ACC112 (cell line): ENCODE measurements at regions not wholly inside any gene's neighbourhood (a gene's known extent, or its start where the extent isn't known, plus 50 kb on each side); places are given as distances from the start of the nearest gene placed in this dataset.

Experiments
- H2AFZ ChIP-seq: fragments of 200-600 bp; sonication (generic); one replicate; pipeline ENCODE4 v1.6.0; 2017; ENCODE audit warnings: antibody characterized with exemption, low read length; ENCODE audit not compliant: unreplicated experiment
- H3K27ac ChIP-seq: fragments of 200-600 bp; sonication (generic); 2 replicates; pipeline ENCODE4 v1.5.1; 2014; ENCODE audit warnings: low read depth, mild to moderate bottlenecking, antibody characterized with exemption, low read length, moderate library complexity
- H3K27me3 ChIP-seq: fragments of 200-600 bp; sonication (generic); 2 replicates; pipeline ENCODE4 v1.6.1; 2014; ENCODE audit warnings: mild to moderate bottlenecking, antibody characterized with exemption, low read length, moderate library complexity, mixed read lengths; ENCODE audit not compliant: insufficient read depth
- H3K36me3 ChIP-seq: fragments of 200-600 bp; sonication (generic); 2 replicates; pipeline ENCODE4 v1.6.1; 2016; ENCODE audit warnings: mild to moderate bottlenecking, antibody characterized with exemption, low read length, moderate library complexity, mixed read lengths; ENCODE audit not compliant: insufficient read depth
- H3K4me1 ChIP-seq: fragments of 200-600 bp; sonication (generic); one replicate; pipeline ENCODE4 v1.6.1; 2016; ENCODE audit warnings: low read length, mixed read lengths; ENCODE audit not compliant: insufficient read depth, unreplicated experiment, control insufficient read depth
- H3K4me3 ChIP-seq: fragments of 200-600 bp; sonication (generic); 2 replicates; pipeline ENCODE4 v1.5.1; 2014; ENCODE audit warnings: mild to moderate bottlenecking, low read depth, low read length
- H3K79me2 ChIP-seq: fragments of 200-600 bp; sonication (generic); one replicate; pipeline ENCODE4 v1.6.0; 2016; ENCODE audit warnings: low read length; ENCODE audit not compliant: control insufficient read depth, unreplicated experiment, insufficient read depth

DNA sequence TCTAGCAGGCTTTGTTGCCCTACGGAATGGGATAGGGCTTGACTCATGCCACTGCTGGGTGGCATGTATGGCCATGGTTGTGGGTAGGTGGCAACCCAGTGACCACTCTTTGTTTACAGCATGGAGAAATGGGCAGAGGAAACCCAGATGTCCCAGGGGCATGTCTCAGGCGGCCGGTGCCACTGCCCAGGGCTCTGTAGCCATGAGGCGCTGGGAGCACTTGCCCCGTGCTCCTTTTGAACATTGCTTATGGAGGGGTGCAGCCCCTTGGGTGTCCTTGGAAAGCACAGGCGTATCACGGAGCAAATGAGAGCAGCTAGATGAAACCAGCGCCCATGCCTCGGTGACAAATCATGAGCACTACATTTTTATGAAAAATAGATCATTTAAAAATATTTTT, 212.5 kb upstream of the ECI2 start:
- H3K4me3 ChIP-seq: no peak overlapping the region
- no peak overlapping the region for H3K27ac ChIP-seq
- no peak overlapping the region for H2AFZ ChIP-seq
- peaks cover 24% of the 10 kb centered on the region for H3K4me1 ChIP-seq
- no peaks in the 10 kb centered on the region for H3K36me3 ChIP-seq
- no peaks in the 10 kb centered on the region for H3K79me2 ChIP-seq
- H3K27me3 ChIP-seq: no peaks in the 10 kb centered on the region

DNA sequence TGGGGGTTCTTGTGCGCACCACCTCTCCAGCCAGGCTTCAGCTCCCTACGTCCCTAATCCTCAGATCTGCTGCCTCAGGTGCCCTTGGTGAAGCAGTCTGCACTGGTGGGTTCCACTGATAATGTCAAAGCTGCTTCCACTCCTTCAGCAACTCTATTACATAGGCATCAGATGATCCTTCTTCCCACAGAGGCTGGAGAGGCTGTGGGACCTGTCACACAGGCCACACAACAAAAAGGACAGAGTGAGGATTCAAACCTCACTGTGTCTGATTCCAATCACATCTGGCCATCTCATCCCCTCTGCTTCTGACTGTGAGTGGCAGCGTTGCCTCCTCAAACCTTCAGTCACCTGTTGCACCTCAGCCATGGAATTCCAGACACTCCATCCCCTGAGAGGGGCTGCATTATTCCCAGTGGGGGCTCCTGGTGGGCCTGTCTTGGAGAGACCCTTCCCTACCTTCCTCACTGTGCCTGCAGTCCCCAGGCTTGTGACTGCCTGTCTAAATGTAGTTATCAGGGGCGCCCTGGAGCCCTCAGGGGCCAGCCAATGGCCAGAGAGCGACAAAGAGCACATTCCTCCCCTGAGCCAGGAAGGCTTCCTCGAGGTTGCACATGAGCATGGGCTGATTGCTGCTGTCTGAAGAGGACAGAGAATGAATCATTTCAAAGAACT, 211.4 kb upstream of the ECI2 start:
- H2AFZ ChIP-seq: no peak overlapping the region
- H3K27ac ChIP-seq: no peak overlapping the region
- H3K79me2 ChIP-seq: no peaks in the 10 kb centered on the region
- no peak overlapping the region for H3K4me3 ChIP-seq
- H3K27me3 ChIP-seq: no peaks in the 10 kb centered on the region
- H3K4me1 ChIP-seq: peaks cover 19% of the 10 kb centered on the region
- no peaks in the 10 kb centered on the region for H3K36me3 ChIP-seq

GRCh38 chr6:4345543-4345942, 210.2 kb upstream of the ECI2 start:
- no peaks in the 10 kb centered on the region for H3K79me2 ChIP-seq
- no peaks in the 10 kb centered on the region for H3K27me3 ChIP-seq
- H3K36me3 ChIP-seq: no peaks in the 10 kb centered on the region
- peaks cover 7% of the 10 kb centered on the region for H3K4me1 ChIP-seq
- H3K4me3 ChIP-seq: no peak overlapping the region
- H3K27ac ChIP-seq: no peak overlapping the region
- H2AFZ ChIP-seq: no peak overlapping the region

DNA sequence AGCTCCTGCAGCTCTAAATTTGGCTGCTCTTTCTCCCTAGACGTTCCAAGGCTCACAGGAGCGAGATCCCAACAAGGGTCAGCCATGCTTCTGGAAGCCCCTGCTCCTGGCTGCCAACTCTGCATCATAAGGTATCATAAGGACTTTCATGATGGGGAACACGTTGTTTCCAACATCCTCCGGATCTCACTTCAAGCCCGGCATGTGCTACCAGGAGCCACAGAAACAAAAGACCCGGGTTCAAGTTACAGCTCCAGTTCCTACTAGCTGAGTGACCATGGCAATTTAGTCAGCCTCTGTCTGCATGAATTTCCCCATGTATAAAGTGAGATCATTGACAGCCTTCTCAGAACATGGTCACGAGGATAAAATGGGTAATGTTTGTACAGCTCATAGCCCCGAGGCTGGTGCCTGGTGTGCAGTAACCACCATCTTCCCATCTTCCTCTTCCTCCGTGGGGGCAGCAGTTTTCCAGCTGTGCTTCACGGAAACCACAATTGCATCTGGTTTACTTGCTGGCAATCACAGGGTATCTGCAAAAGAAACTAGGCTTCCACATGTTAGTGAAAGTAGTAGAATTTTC, 209.0 kb upstream of the ECI2 start:
- Histone ChIP-seq H3K4me1 (no peaks in the 10 kb centered on the region), H2AFZ (no peak overlapping the region), H3K27ac (no peak overlapping the region), H3K79me2 (no peaks in the 10 kb centered on the region), H3K27me3 (no peaks in the 10 kb centered on the region), H3K36me3 (no peaks in the 10 kb centered on the region), H3K4me3 (no peak overlapping the region)

- H3K4me3 ChIP-seq: no peak overlapping the region
- no peaks in the 10 kb centered on the region for H3K27me3 ChIP-seq
- no peaks in the 10 kb centered on the region for H3K79me2 ChIP-seq
- H3K4me1 ChIP-seq: no peaks in the 10 kb centered on the region
- H3K36me3 ChIP-seq: no peaks in the 10 kb centered on the region
- no peak overlapping the region for H3K27ac ChIP-seq
- H2AFZ ChIP-seq: no peak overlapping the region
Observed at GRCh38 chr6:4342407-4343137, 207.2 kb upstream of the ECI2 start.

DNA sequence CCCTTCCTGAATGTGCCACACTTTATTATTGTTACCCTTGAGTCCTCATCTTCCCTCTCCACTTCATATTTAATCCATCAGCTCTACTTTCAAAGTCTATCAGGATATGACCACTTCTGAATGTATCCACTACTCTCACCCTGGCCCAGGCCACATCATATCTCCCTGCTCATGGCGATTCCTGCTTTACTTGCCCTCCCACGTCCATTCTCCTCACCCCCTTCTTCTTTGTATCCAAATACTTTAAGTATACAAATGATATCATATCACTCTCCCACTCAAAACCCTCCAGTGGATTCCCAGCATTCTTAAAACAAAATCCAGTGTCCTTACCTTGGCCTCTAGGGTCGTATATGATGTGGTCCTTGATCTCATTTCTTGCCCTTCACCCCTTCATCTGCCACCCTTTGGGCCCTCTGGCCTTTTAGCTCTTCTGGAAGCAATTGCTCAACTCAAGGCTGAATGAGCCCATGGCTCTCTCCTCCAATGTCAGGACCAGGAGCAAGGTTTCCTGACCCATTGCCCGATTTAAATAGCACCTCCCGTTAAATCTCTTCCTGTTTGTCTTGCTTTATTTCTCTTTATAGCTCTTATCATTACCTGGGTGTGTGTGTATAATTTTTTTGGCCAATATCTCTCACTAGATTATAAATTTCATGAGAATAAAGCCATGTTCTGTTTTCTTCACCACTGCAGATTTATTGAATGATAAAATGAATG, 205.9 kb upstream of the ECI2 start:
- Histone ChIP-seq H3K36me3 (no peaks in the 10 kb centered on the region), H3K4me3 (no peak overlapping the region), H3K4me1 (no peaks in the 10 kb centered on the region), H2AFZ (no peak overlapping the region), H3K27me3 (no peaks in the 10 kb centered on the region), H3K27ac (no peak overlapping the region), H3K79me2 (no peaks in the 10 kb centered on the region)

DNA sequence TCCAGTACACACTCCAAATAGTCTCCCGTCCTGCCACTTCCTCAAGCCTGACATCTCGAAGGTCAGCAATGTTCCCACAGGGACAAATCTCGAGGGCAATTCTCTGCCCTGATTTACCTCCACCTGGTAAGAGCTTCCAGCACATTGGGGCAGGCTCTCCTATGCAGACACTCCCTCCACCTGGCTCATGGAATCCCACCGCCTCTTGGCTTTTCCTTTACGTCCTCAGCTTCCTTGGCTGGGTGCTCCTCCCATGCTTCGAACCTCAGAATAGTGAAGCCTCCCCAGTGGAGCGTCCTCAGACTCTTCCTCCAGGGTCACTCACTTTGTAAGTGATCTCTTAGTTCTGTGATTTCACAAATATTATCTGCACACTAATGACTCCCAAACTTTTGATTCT, 205.2 kb upstream of the ECI2 start:
- H2AFZ ChIP-seq: no peak overlapping the region
- H3K79me2 ChIP-seq: no peaks in the 10 kb centered on the region
- H3K27ac ChIP-seq: no peak overlapping the region
- no peak overlapping the region for H3K4me3 ChIP-seq
- H3K27me3 ChIP-seq: no peaks in the 10 kb centered on the region
- no peaks in the 10 kb centered on the region for H3K4me1 ChIP-seq
- H3K36me3 ChIP-seq: no peaks in the 10 kb centered on the region

DNA sequence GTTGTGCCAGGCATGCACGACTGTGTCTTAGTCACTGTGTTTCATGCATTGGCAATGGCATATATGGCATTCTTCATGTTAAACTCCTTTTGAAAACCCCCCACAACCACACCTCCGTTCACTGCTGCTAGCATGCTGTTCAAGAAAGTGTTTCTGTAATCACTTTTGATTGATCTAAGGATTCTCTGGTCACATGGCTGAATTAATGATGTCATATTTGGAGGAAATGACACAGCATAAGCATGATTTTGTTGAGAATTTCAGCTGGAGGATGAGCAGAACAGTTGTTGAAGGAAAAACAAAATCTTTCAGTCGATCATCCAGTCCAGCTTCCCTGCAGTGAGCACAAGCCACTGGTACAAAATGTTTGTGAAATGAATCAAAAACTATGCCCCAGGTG, 203.5 kb upstream of the ECI2 start:
- no peak overlapping the region for H3K4me3 ChIP-seq
- no peak overlapping the region for H3K27ac ChIP-seq
- H3K4me1 ChIP-seq: no peaks in the 10 kb centered on the region
- no peak overlapping the region for H2AFZ ChIP-seq
- H3K36me3 ChIP-seq: no peaks in the 10 kb centered on the region
- no peaks in the 10 kb centered on the region for H3K79me2 ChIP-seq
- no peaks in the 10 kb centered on the region for H3K27me3 ChIP-seq

GRCh38 chr6:4336778-4337442, 201.5 kb upstream of the ECI2 start:
- Histone ChIP-seq H3K36me3 (no peaks in the 10 kb centered on the region), H3K27ac (no peak overlapping the region), H2AFZ (no peak overlapping the region), H3K27me3 (no peaks in the 10 kb centered on the region), H3K79me2 (no peaks in the 10 kb centered on the region), H3K4me3 (no peak overlapping the region), H3K4me1 (no peaks in the 10 kb centered on the region)

- Histone ChIP-seq H3K27ac (no peak overlapping the region), H3K4me3 (no peak overlapping the region), H3K4me1 (no peaks in the 10 kb centered on the region), H2AFZ (no peak overlapping the region), H3K36me3 (no peaks in the 10 kb centered on the region), H3K27me3 (no peaks in the 10 kb centered on the region), H3K79me2 (no peaks in the 10 kb centered on the region)
Observed at GRCh38 chr6:4336084-4336483, 200.7 kb upstream of the ECI2 start.
